HG03097 (cell line): ENCODE measurements at regions not wholly inside any gene's neighbourhood (a gene's known extent, or its start where the extent isn't known, plus 50 kb on each side); places are given as distances from the start of the nearest gene placed in this dataset.

Source experiments
- ATAC-seq: cut with Tn5 transposase; IDR thresholded peaks from one replicate; pipeline ENCODE4 v1.9.1; 2021; ENCODE audit not compliant: unreplicated experiment, low FRiP score

DNA sequence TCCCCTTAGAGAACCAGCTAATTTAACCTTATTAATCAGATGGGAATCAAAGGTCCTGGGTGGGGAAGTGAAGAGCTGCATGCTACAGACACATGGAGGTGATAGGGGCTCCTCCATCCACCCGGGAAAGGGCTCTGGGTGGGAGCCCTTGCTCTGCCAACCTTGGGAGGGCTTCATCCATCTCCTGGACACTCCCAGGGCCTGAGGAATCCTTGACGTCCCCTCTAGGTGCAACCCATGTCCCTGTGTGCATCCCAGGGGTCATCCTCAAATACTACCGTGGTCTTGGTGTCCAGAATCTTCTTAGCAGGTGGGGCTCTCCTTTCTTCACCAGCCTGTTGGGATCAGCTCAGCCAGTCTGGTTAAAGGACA lies 55.4 kb upstream of the IGFBP3 start:
- ATAC-seq = no peak

DNA sequence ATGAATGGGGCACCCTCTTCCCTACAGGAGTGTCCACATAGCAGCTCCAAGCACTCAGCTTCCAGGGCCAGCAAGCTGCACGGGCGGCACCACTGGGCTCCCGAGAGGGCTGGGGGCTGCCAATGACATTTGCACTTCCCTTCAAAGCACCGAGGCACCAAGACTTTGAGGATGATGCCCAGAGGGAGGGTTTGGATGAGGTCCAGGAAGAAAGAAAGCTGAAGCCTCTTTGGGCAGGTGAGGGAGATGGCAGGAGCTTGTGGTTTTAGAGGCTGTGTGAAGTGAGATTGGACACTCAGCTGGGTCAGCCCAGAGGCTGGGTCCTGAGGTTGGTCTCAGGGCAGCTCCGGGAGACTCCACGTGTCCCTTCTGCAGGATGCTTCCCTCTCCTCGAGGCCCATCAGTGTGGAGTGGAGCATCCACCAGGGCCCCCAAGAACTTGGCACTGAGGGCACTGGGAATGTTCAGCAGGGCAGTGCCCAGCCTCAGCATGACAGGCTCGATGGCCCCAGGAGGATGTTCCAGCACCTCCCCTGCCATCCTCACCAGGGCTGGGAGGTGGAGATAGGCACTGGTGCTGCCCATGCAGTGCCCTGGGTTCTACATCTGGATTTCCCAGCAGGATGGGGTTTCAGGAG lies 54.9 kb upstream of the IGFBP3 start:
- no peak for ATAC-seq

DNA sequence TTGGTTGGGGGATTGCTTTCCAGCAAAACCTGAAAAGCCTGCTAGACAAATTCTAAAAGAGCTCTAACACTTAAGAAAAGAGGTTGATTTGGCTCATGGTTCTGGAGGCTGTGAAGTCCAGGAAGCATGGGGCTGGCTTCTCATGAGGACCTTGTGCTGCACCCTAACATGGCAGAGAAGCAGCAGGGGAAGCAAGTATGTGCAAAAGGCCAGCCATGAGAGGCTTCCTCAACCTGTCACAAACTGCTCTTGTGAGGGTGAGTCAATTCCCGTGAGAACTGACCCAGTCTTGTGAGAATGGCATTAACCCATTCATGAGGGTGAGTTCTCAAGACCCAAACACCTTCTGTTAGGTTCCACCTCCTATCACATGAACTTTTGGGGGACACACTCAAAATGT lies 54.3 kb upstream of the IGFBP3 start:
- ATAC-seq = no peak

- no peak for ATAC-seq
Measured at GRCh38 chr7:45974540-45975360, 53.7 kb upstream of the IGFBP3 start.

- ATAC-seq = no peak
Measured at GRCh38 chr7:45973725-45974532, 52.9 kb upstream of the IGFBP3 start.

- no peak for ATAC-seq
Measured at GRCh38 chr7:45972629-45973312, 51.7 kb upstream of the IGFBP3 start.

GRCh38 chr7:45971661-45972175 lies 50.6 kb upstream of the IGFBP3 start:
- ATAC-seq = no peak

GRCh38 chr7:45971171-45971570 lies 50.1 kb upstream of the IGFBP3 start:
- ATAC-seq = no peak
